ENCODE measurements at regions not wholly inside any gene's neighbourhood (a gene's known extent, or its start where the extent isn't known, plus 50 kb on each side); places are given as distances from the start of the nearest gene placed in this dataset.

GRCh38 chr7:156119771-156120170, 307.5 kb upstream of the SHH start:
- Histone ChIP-seq H3K4me2 (ENCODE audit: extremely low read depth, insufficient read depth, low read length) (no peak overlapping the region), H3K9ac (ENCODE audit: insufficient read depth, low read length) (no peak overlapping the region), H2AFZ (ENCODE audit: low read length) (no peak overlapping the region), H4K20me1 (ENCODE audit: control insufficient read depth, extremely low read depth, insufficient read depth, low read length) (no peaks in the 10 kb centered on the region), H3K27me3 (ENCODE audit: control insufficient read depth, insufficient read depth, low read length) (no peaks in the 10 kb centered on the region), H3K4me3 (replicated peaks in 1 of 4; ENCODE audit: control extremely low read depth in 1 of 4, insufficient read depth in 1 of 4, low read depth in 3 of 4, low read length in 4 of 4) (no peak overlapping the region), H3K36me3 (ENCODE audit: control insufficient read depth, insufficient read depth, low read length) (no peaks in the 10 kb centered on the region), H3K4me1 (ENCODE audit: control insufficient read depth, extremely low read depth, insufficient read depth, low read length) (no peaks in the 10 kb centered on the region), H3K79me2 (ENCODE audit: control insufficient read depth, insufficient read depth, low read length) (no peaks in the 10 kb centered on the region), H3K27ac (ENCODE audit: insufficient read depth, low read length) (no peak overlapping the region), H3K9me3 (ENCODE audit: control insufficient read depth, insufficient read depth, low read depth, low read length) (no peaks in the 10 kb centered on the region)
- no peak for DNase-seq (ENCODE audit: low read depth in 2 of 2)
- TF ChIP-seq CTCF (conservative IDR thresholded peaks at IDR 0.05 in 1 of 2, IDR thresholded peaks at IDR 0.05 in 1 of 2; ENCODE audit: low read depth in 1 of 2, low read length in 2 of 2) (no peak), EZH2 (IDR thresholded peaks at IDR 0.05; ENCODE audit: low read length, missing control alignments) (no peak)

- no peaks in the 10 kb centered on the region for H3K4me1 ChIP-seq (ENCODE audit: control insufficient read depth, extremely low read depth, insufficient read depth, low read length)
- H3K4me2 ChIP-seq (ENCODE audit: extremely low read depth, insufficient read depth, low read length) = no peak overlapping the region
- DNase-seq (ENCODE audit: low read depth in 2 of 2) = no peak
- no peaks in the 10 kb centered on the region for H3K36me3 ChIP-seq (ENCODE audit: control insufficient read depth, insufficient read depth, low read length)
- no peak overlapping the region for H3K9ac ChIP-seq (ENCODE audit: insufficient read depth, low read length)
- no peaks in the 10 kb centered on the region for H3K9me3 ChIP-seq (ENCODE audit: control insufficient read depth, insufficient read depth, low read depth, low read length)
- no peak overlapping the region for H3K27ac ChIP-seq (ENCODE audit: insufficient read depth, low read length)
- H3K4me3 ChIP-seq (replicated peaks in 1 of 4; ENCODE audit: control extremely low read depth in 1 of 4, insufficient read depth in 1 of 4, low read depth in 3 of 4, low read length in 4 of 4) = no peak overlapping the region
- no peak overlapping the region for H2AFZ ChIP-seq (ENCODE audit: low read length)
- no peaks in the 10 kb centered on the region for H4K20me1 ChIP-seq (ENCODE audit: control insufficient read depth, extremely low read depth, insufficient read depth, low read length)
- no peaks in the 10 kb centered on the region for H3K79me2 ChIP-seq (ENCODE audit: control insufficient read depth, insufficient read depth, low read length)
- no peaks in the 10 kb centered on the region for H3K27me3 ChIP-seq (ENCODE audit: control insufficient read depth, insufficient read depth, low read length)
- TF ChIP-seq EZH2 (IDR thresholded peaks at IDR 0.05; ENCODE audit: low read length, missing control alignments) (no peak), CTCF (conservative IDR thresholded peaks at IDR 0.05 in 1 of 2, IDR thresholded peaks at IDR 0.05 in 1 of 2; ENCODE audit: low read depth in 1 of 2, low read length in 2 of 2) (no peak)
Observed at GRCh38 chr7:156118248-156118645, 306.0 kb upstream of the SHH start.

- no peak overlapping the region for H3K4me2 ChIP-seq (ENCODE audit: extremely low read depth, insufficient read depth, low read length)
- no peak overlapping the region for H3K27ac ChIP-seq (ENCODE audit: insufficient read depth, low read length)
- H4K20me1 ChIP-seq (ENCODE audit: control insufficient read depth, extremely low read depth, insufficient read depth, low read length) = no peaks in the 10 kb centered on the region
- no peaks in the 10 kb centered on the region for H3K4me1 ChIP-seq (ENCODE audit: control insufficient read depth, extremely low read depth, insufficient read depth, low read length)
- H2AFZ ChIP-seq (ENCODE audit: low read length) = no peak overlapping the region
- no peak for DNase-seq (ENCODE audit: low read depth in 2 of 2)
- H3K36me3 ChIP-seq (ENCODE audit: control insufficient read depth, insufficient read depth, low read length) = no peaks in the 10 kb centered on the region
- H3K9ac ChIP-seq (ENCODE audit: insufficient read depth, low read length) = no peak overlapping the region
- H3K4me3 ChIP-seq (replicated peaks in 1 of 4; ENCODE audit: control extremely low read depth in 1 of 4, insufficient read depth in 1 of 4, low read depth in 3 of 4, low read length in 4 of 4) = no peak overlapping the region
- H3K9me3 ChIP-seq (ENCODE audit: control insufficient read depth, insufficient read depth, low read depth, low read length) = no peaks in the 10 kb centered on the region
- no peaks in the 10 kb centered on the region for H3K79me2 ChIP-seq (ENCODE audit: control insufficient read depth, insufficient read depth, low read length)
- no peaks in the 10 kb centered on the region for H3K27me3 ChIP-seq (ENCODE audit: control insufficient read depth, insufficient read depth, low read length)
- TF ChIP-seq CTCF (conservative IDR thresholded peaks at IDR 0.05 in 1 of 2, IDR thresholded peaks at IDR 0.05 in 1 of 2; ENCODE audit: low read depth in 1 of 2, low read length in 2 of 2) (no peak), EZH2 (IDR thresholded peaks at IDR 0.05; ENCODE audit: low read length, missing control alignments) (no peak)
Observed at GRCh38 chr7:156117542-156118247, 305.4 kb upstream of the SHH start.
